Neural cell (in vitro differentiated cells): ENCODE measurements at regions not wholly inside any gene's neighbourhood (a gene's known extent, or its start where the extent isn't known, plus 50 kb on each side); places are given as distances from the start of the nearest gene placed in this dataset.
"Not testable (repeated sequence)": the region's sequence is repeated elsewhere in the genome, so short reads cannot be mapped to it uniquely, and the experiment has no call there.

ENCODE experiments used
- H2AFZ ChIP-seq: fragments of 200-600, 300-800 bp; sonication (generic), shearing (Covaris generic); 2 replicates; pipeline ENCODE4 v1.6.0; 2014; ENCODE audit warnings: low read depth, mild to moderate bottlenecking, antibody characterized with exemption, low read length, moderate library complexity
- H3F3A ChIP-seq: fragments of 200-600 bp; shearing (Covaris generic); 2 replicates; pipeline ENCODE4 v1.6.1; 2016; ENCODE audit warnings: mild to moderate bottlenecking, moderate library complexity, mixed read lengths, antibody characterized with exemption, low read length; ENCODE audit not compliant: insufficient read depth, poor library complexity, severe bottlenecking
- H3K27ac ChIP-seq: fragments of 200-600, 300-800 bp; sonication (generic), shearing (Covaris generic); 2 replicates; pipeline ENCODE4 v1.5.1; 2014; ENCODE audit warnings: mild to moderate bottlenecking, low read length, moderate library complexity
- H3K27me3 ChIP-seq: fragments of 300-800, 200-600 bp; sonication (generic), shearing (Covaris generic); 2 replicates; pipeline ENCODE4 v1.6.0; 2014; ENCODE audit warnings: mild to moderate bottlenecking, low read depth, low read length, moderate library complexity; ENCODE audit not compliant: insufficient read depth
- H3K36me3 ChIP-seq: fragments of 300-800, 200-600 bp; sonication (generic), shearing (Covaris generic); 2 replicates; pipeline ENCODE4 v1.5.1; 2014; ENCODE audit warnings: mild to moderate bottlenecking, antibody characterized with exemption, low read length, moderate library complexity; ENCODE audit not compliant: insufficient read depth
- H3K4me2 ChIP-seq: fragments of 300-800, 200-600 bp; sonication (generic), shearing (Covaris generic); 2 replicates; pipeline ENCODE4 v1.6.0; 2014; ENCODE audit warnings: mild to moderate bottlenecking, low read length
- H3K4me3 ChIP-seq: fragments of 300-800, 200-600 bp; sonication (generic), shearing (Covaris generic); 2 replicates; pipeline ENCODE4 v1.5.1; 2014; ENCODE audit warnings: mild to moderate bottlenecking, low read length, moderate library complexity
- H3K79me2 ChIP-seq: fragments of 200-600 bp; shearing (Covaris generic); replicated peaks from 2 replicates; pipeline ENCODE4 v1.6.0; 2014; ENCODE audit warnings: mild to moderate bottlenecking, low read length, moderate library complexity; ENCODE audit not compliant: insufficient read depth
- H3K9ac ChIP-seq: fragments of 300-800, 200-600 bp; sonication (generic), shearing (Covaris generic); 2 replicates; pipeline ENCODE4 v1.6.1; 2016; ENCODE audit warnings: mild to moderate bottlenecking, low read length, mixed read lengths
- H3K9me2 ChIP-seq: fragments of 200-600 bp; shearing (Covaris generic); 2 replicates; pipeline ENCODE4 v1.6.1; 2016; ENCODE audit warnings: mild to moderate bottlenecking, low read length, mixed read lengths; ENCODE audit not compliant: insufficient read depth
- H3K9me3 ChIP-seq: fragments of 200-600, 300-800 bp; sonication (generic), shearing (Covaris generic); 2 replicates; pipeline ENCODE4 v1.6.1; 2016; ENCODE audit warnings: mild to moderate bottlenecking, mixed run types, low read length, moderate library complexity, mixed read lengths
- H4K20me1 ChIP-seq: fragments of 200-600 bp; shearing (Covaris generic); 2 replicates; pipeline ENCODE4 v1.6.1; 2016; ENCODE audit warnings: mild to moderate bottlenecking, mixed run types; ENCODE audit not compliant: insufficient read depth
- EP300 ChIP-seq: fragments of 450-650 bp; conservative IDR thresholded peaks from 2 replicates; pipeline ENCODE4 v1.6.1; 2014; ENCODE audit warnings: antibody characterized with exemption, mild to moderate bottlenecking, moderate library complexity; ENCODE audit not compliant: poor library complexity, severe bottlenecking
- EZH2 ChIP-seq: fragments of 200-600, 300-800 bp; shearing (Covaris generic), sonication (generic); IDR thresholded peaks from 2 replicates; pipeline ENCODE4 v1.6.1; 2014; ENCODE audit warnings: antibody characterized with exemption, low read length, borderline replicate concordance, mild to moderate bottlenecking; ENCODE audit not compliant: insufficient read depth, poor library complexity, severe bottlenecking
- MXI1 ChIP-seq: fragments of 450-650 bp; conservative IDR thresholded peaks from 2 replicates; pipeline ENCODE4 v1.6.1; 2014; ENCODE audit warnings: antibody characterized with exemption, mild to moderate bottlenecking; ENCODE audit not compliant: poor library complexity, severe bottlenecking
- POLR2AphosphoS5 ChIP-seq: IDR thresholded peaks from 2 replicates; pipeline ENCODE4 v1.6.1; 2012
- SMC3 ChIP-seq: fragments of 450-650 bp; conservative IDR thresholded peaks from 2 replicates; pipeline ENCODE4 v1.6.1; 2014; ENCODE audit warnings: antibody characterized with exemption, mild to moderate bottlenecking, moderate library complexity; ENCODE audit not compliant: poor library complexity
- TAF1 ChIP-seq: IDR thresholded peaks from 2 replicates; pipeline ENCODE4 v1.6.1; 2012; ENCODE audit warnings: low read depth
- TF ChIP-seq, protein P1 (sequence below): IDR thresholded peaks from 2 replicates; pipeline ENCODE4 v1.6.1; 2012; ENCODE audit warnings: borderline replicate concordance
- TF ChIP-seq, protein P2 (sequence below): fragments of 450-650 bp; IDR thresholded peaks from 2 replicates; pipeline ENCODE4 v1.5.1; 2014; ENCODE audit warnings: antibody characterized with exemption, mild to moderate bottlenecking, moderate library complexity; ENCODE audit not compliant: poor library complexity, severe bottlenecking

DNA sequence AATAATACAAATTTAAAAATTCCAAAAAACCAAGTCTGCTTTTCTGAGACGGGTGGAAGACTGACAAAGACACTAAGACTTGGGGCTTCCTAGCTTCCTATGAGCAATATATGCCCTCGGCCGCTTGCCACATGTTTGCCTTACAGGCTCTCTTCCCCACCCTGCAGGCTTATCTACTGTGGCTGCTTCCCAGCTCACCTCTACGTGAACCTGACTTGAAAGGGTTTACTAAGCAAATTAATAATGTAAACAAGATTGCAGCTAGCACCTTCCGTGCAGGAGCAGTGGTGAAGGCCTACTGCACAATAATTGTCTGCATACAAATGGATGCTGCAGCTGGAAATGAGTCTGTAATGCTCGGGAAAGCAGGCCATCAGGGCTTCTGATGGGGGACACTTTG, 152.9 kb upstream of the DAB1 start:
- Histone ChIP-seq H3K36me3 (no peaks in the 10 kb centered on the region), H3K4me2 (no peak overlapping the region), H3K4me3 (no peak overlapping the region), H3K9ac (no peak overlapping the region), H3F3A (no peaks in the 10 kb centered on the region), H3K9me3 (no peaks in the 10 kb centered on the region), H3K27me3 (no peaks in the 10 kb centered on the region), H3K27ac (no peak overlapping the region), H3K79me2 (no peaks in the 10 kb centered on the region), H4K20me1 (no peaks in the 10 kb centered on the region), H2AFZ (no peak overlapping the region), H3K9me2 (no peaks in the 10 kb centered on the region)
- TF ChIP-seq TAF1 (no peak), MXI1 (no peak), POLR2AphosphoS5 (no peak), SMC3 (no peak), EP300 (no peak), EZH2 (no peak)
- TF ChIP-seq, protein P1, sequence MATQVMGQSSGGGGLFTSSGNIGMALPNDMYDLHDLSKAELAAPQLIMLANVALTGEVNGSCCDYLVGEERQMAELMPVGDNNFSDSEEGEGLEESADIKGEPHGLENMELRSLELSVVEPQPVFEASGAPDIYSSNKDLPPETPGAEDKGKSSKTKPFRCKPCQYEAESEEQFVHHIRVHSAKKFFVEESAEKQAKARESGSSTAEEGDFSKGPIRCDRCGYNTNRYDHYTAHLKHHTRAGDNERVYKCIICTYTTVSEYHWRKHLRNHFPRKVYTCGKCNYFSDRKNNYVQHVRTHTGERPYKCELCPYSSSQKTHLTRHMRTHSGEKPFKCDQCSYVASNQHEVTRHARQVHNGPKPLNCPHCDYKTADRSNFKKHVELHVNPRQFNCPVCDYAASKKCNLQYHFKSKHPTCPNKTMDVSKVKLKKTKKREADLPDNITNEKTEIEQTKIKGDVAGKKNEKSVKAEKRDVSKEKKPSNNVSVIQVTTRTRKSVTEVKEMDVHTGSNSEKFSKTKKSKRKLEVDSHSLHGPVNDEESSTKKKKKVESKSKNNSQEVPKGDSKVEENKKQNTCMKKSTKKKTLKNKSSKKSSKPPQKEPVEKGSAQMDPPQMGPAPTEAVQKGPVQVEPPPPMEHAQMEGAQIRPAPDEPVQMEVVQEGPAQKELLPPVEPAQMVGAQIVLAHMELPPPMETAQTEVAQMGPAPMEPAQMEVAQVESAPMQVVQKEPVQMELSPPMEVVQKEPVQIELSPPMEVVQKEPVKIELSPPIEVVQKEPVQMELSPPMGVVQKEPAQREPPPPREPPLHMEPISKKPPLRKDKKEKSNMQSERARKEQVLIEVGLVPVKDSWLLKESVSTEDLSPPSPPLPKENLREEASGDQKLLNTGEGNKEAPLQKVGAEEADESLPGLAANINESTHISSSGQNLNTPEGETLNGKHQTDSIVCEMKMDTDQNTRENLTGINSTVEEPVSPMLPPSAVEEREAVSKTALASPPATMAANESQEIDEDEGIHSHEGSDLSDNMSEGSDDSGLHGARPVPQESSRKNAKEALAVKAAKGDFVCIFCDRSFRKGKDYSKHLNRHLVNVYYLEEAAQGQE = no peak
- TF ChIP-seq, protein P2, sequence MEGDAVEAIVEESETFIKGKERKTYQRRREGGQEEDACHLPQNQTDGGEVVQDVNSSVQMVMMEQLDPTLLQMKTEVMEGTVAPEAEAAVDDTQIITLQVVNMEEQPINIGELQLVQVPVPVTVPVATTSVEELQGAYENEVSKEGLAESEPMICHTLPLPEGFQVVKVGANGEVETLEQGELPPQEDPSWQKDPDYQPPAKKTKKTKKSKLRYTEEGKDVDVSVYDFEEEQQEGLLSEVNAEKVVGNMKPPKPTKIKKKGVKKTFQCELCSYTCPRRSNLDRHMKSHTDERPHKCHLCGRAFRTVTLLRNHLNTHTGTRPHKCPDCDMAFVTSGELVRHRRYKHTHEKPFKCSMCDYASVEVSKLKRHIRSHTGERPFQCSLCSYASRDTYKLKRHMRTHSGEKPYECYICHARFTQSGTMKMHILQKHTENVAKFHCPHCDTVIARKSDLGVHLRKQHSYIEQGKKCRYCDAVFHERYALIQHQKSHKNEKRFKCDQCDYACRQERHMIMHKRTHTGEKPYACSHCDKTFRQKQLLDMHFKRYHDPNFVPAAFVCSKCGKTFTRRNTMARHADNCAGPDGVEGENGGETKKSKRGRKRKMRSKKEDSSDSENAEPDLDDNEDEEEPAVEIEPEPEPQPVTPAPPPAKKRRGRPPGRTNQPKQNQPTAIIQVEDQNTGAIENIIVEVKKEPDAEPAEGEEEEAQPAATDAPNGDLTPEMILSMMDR = no peak

DNA sequence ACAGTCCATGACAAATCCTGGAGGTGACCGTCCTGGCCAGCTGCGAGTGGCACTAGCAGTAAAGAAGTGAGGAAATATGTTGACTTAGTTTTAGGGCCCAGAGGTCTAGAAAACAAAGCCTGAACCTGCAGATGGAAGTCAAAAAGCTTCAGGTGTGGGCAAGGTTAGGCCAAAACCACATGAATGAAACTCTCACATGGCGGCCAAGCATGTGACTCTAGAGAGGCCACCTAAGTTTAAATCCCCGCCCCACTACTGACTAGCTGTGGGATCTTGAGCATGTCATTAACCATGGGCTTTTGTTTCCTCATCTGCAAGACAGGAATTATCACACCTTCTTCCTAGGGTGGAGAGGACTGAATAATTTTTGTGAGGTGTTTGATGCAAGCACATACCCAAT, 148.2 kb upstream of the DAB1 start:
- no peaks in the 10 kb centered on the region for H3F3A ChIP-seq
- TF ChIP-seq EP300 = no peak
- TF ChIP-seq, protein P1 = no peak
- TF ChIP-seq SMC3 = no peak

DNA sequence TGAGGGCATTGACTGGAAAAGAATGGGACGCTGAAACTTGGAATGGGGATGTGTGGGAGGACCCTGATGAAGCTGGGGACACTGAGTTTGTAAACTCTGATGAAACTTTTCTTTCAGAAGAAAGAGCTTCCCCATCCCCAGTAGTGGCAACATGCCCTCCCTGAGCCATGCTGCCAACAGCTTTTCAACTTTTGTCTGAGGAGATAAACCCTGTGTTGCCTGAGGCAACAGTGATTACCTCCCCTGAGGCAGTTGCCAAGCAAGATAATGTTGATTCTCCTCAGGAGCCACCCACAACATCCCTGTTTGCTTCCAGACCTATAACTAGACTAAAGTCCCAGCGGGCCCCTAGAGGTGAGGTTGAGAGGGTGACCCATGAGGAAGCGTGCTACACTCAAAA, 134.2 kb upstream of the DAB1 start:
- not testable (repeated sequence) for H3K36me3 ChIP-seq, H3K4me3 ChIP-seq, H3K9me3 ChIP-seq, H3K9ac ChIP-seq, H3K27me3 ChIP-seq, H3F3A ChIP-seq, H4K20me1 ChIP-seq, H3K79me2 ChIP-seq, H3K27ac ChIP-seq, H3K9me2 ChIP-seq, H2AFZ ChIP-seq, H3K4me2 ChIP-seq

More for the DNA sequence above, 148.2 kb upstream of the DAB1 start:
- no peak overlapping the region for H3K9ac ChIP-seq
- no peak overlapping the region for H2AFZ ChIP-seq
- H4K20me1 ChIP-seq = no peaks in the 10 kb centered on the region
- H3K79me2 ChIP-seq = no peaks in the 10 kb centered on the region
- H3K4me2 ChIP-seq = no peak overlapping the region
- no peaks in the 10 kb centered on the region for H3K9me3 ChIP-seq
- no peaks in the 10 kb centered on the region for H3K27me3 ChIP-seq
- H3K36me3 ChIP-seq = no peaks in the 10 kb centered on the region
- no peak overlapping the region for H3K27ac ChIP-seq
- H3K9me2 ChIP-seq = no peaks in the 10 kb centered on the region
- H3K4me3 ChIP-seq = no peak overlapping the region
